NOMO-1 treated with dmso at 0.1 percent for 144 hours (cell line): ENCODE measurements at regions not wholly inside any gene's neighbourhood (a gene's known extent, or its start where the extent isn't known, plus 50 kb on each side); places are given as distances from the start of the nearest gene placed in this dataset.

Experiments used
- DNase-seq: peaks from one replicate; lab custom pipeline; 2025; ENCODE audit not compliant: unreplicated experiment; lab: John Stamatoyannopoulos, UW

- DNase-seq = no peak
Measured at GRCh38 chr10:1933215-1933614, 195.9 kb upstream of the ADARB2 start.

GRCh38 chr10:1932692-1933094 is 195.4 kb upstream of the ADARB2 start:
- no peak for DNase-seq

GRCh38 chr10:1928606-1929005 is 191.3 kb upstream of the ADARB2 start:
- DNase-seq = no peak

- DNase-seq = no peak
Measured at GRCh38 chr10:1923998-1924397, 186.7 kb upstream of the ADARB2 start.

GRCh38 chr10:1923586-1923985 is 186.3 kb upstream of the ADARB2 start:
- DNase-seq = no peak

GRCh38 chr10:1920941-1921340 is 183.6 kb upstream of the ADARB2 start:
- no peak for DNase-seq

GRCh38 chr10:1920127-1920526 is 182.8 kb upstream of the ADARB2 start:
- DNase-seq = no peak

- no peak for DNase-seq
Measured at GRCh38 chr10:1911771-1912170, 174.4 kb upstream of the ADARB2 start.

- no peak for DNase-seq
Measured at GRCh38 chr10:1903982-1904381, 166.7 kb upstream of the ADARB2 start.

- DNase-seq = no peak
Measured at GRCh38 chr10:1896153-1896552, 158.8 kb upstream of the ADARB2 start.

GRCh38 chr10:1895691-1896090 is 158.4 kb upstream of the ADARB2 start:
- DNase-seq = no peak

- DNase-seq = no peak
Measured at GRCh38 chr10:1894912-1895311, 157.6 kb upstream of the ADARB2 start.

GRCh38 chr10:1893941-1894340 is 156.6 kb upstream of the ADARB2 start:
- no peak for DNase-seq

GRCh38 chr10:1886039-1886438 is 148.7 kb upstream of the ADARB2 start:
- no peak for DNase-seq

- no peak for DNase-seq
Measured at GRCh38 chr10:1882728-1883127, 145.4 kb upstream of the ADARB2 start.

GRCh38 chr10:1882180-1882579 is 144.9 kb upstream of the ADARB2 start:
- DNase-seq = no peak

- no peak for DNase-seq
Measured at GRCh38 chr10:1881636-1882035, 144.3 kb upstream of the ADARB2 start.

- DNase-seq = no peak
Measured at GRCh38 chr10:1874533-1874932, 137.2 kb upstream of the ADARB2 start.

GRCh38 chr10:1873661-1874315 is 136.5 kb upstream of the ADARB2 start:
- no peak for DNase-seq

- DNase-seq = no peak
Measured at GRCh38 chr10:1872151-1872726, 134.9 kb upstream of the ADARB2 start.

- no peak for DNase-seq
Measured at GRCh38 chr10:1870491-1870890, 133.2 kb upstream of the ADARB2 start.

- no peak for DNase-seq
Measured at GRCh38 chr10:1869861-1870260, 132.5 kb upstream of the ADARB2 start.

- DNase-seq = no peak
Measured at GRCh38 chr10:1860351-1860750, 123.0 kb upstream of the ADARB2 start.
